ENCODE measurements at regions not wholly inside any gene's neighbourhood (a gene's known extent, or its start where the extent isn't known, plus 50 kb on each side); places are given as distances from the start of the nearest gene placed in this dataset.

GRCh38 chr1:157247005-157247763 lies 109.0 kb upstream of the ETV3 start:
- H3K4me3 ChIP-seq (ENCODE audit: low read length) = no peak overlapping the region
- H3K36me3 ChIP-seq (ENCODE audit: control insufficient read depth, insufficient read depth, low read length) = no peaks in the 10 kb centered on the region
- H3K27ac ChIP-seq (ENCODE audit: low read length) = no peak overlapping the region
- no peaks in the 10 kb centered on the region for H3K27me3 ChIP-seq (ENCODE audit: control insufficient read depth, insufficient read depth, low read length)
- DNase-seq (ENCODE audit: low read depth, low spot score) = no peak
- no peaks in the 10 kb centered on the region for H3K4me1 ChIP-seq (ENCODE audit: control insufficient read depth, insufficient read depth, low read length)
- H3K9me3 ChIP-seq (ENCODE audit: control insufficient read depth, insufficient read depth, low read length) = no peaks in the 10 kb centered on the region
- no CpG with 5 or more reads among the region's 2 CpGs for WGBS (ENCODE audit: insufficient coverage, insufficient read length)

- no peak overlapping the region for H3K27ac ChIP-seq (ENCODE audit: low read length)
- H3K4me3 ChIP-seq (ENCODE audit: low read length) = no peak overlapping the region
- peaks cover 1% of the 10 kb centered on the region for H3K4me1 ChIP-seq (ENCODE audit: control insufficient read depth, insufficient read depth, low read length)
- H3K27me3 ChIP-seq (ENCODE audit: control insufficient read depth, insufficient read depth, low read length) = no peaks in the 10 kb centered on the region
- H3K9me3 ChIP-seq (ENCODE audit: control insufficient read depth, insufficient read depth, low read length) = no peaks in the 10 kb centered on the region
- WGBS (ENCODE audit: insufficient coverage, insufficient read length) = no CpG with 5 or more reads among the region's 2 CpGs
- H3K36me3 ChIP-seq (ENCODE audit: control insufficient read depth, insufficient read depth, low read length) = no peaks in the 10 kb centered on the region
- no peak for DNase-seq (ENCODE audit: low read depth, low spot score)
Observed at GRCh38 chr1:157245823-157246222, 107.6 kb upstream of the ETV3 start.

GRCh38 chr1:157241185-157241538 lies 103.0 kb upstream of the ETV3 start:
- Histone ChIP-seq H3K27ac (ENCODE audit: low read length) (no peak overlapping the region), H3K27me3 (ENCODE audit: control insufficient read depth, insufficient read depth, low read length) (no peaks in the 10 kb centered on the region)
- no CpG with 5 or more reads among the region's 2 CpGs for WGBS (ENCODE audit: insufficient coverage, insufficient read length)

GRCh38 chr1:157240495-157241184 lies 102.4 kb upstream of the ETV3 start:
- H3K27me3 ChIP-seq (ENCODE audit: control insufficient read depth, insufficient read depth, low read length) = no peaks in the 10 kb centered on the region
- DNase-seq (ENCODE audit: low read depth, low spot score) = no peak
- no peaks in the 10 kb centered on the region for H3K9me3 ChIP-seq (ENCODE audit: control insufficient read depth, insufficient read depth, low read length)
- H3K36me3 ChIP-seq (ENCODE audit: control insufficient read depth, insufficient read depth, low read length) = no peaks in the 10 kb centered on the region
- peaks cover 6% of the 10 kb centered on the region for H3K4me1 ChIP-seq (ENCODE audit: control insufficient read depth, insufficient read depth, low read length)
- no peak overlapping the region for H3K27ac ChIP-seq (ENCODE audit: low read length)
- no CpG with 5 or more reads among the region's 7 CpGs for WGBS (ENCODE audit: insufficient coverage, insufficient read length)
- H3K4me3 ChIP-seq (ENCODE audit: low read length) = no peak overlapping the region

More at GRCh38 chr1:157241185-157241538, 103.0 kb upstream of the ETV3 start:
- no peaks in the 10 kb centered on the region for H3K36me3 ChIP-seq (ENCODE audit: control insufficient read depth, insufficient read depth, low read length)
- H3K9me3 ChIP-seq (ENCODE audit: control insufficient read depth, insufficient read depth, low read length) = no peaks in the 10 kb centered on the region
- no peak for DNase-seq (ENCODE audit: low read depth, low spot score)
- H3K4me1 ChIP-seq (ENCODE audit: control insufficient read depth, insufficient read depth, low read length) = peaks cover 6% of the 10 kb centered on the region
- no peak overlapping the region for H3K4me3 ChIP-seq (ENCODE audit: low read length)

- no peaks in the 10 kb centered on the region for H3K9me3 ChIP-seq (ENCODE audit: control insufficient read depth, insufficient read depth, low read length)
- H3K36me3 ChIP-seq (ENCODE audit: control insufficient read depth, insufficient read depth, low read length) = no peaks in the 10 kb centered on the region
- no peak overlapping the region for H3K4me3 ChIP-seq (ENCODE audit: low read length)
- no peaks in the 10 kb centered on the region for H3K27me3 ChIP-seq (ENCODE audit: control insufficient read depth, insufficient read depth, low read length)
- DNase-seq (ENCODE audit: low read depth, low spot score) = no peak
- H3K4me1 ChIP-seq (ENCODE audit: control insufficient read depth, insufficient read depth, low read length) = peaks cover 8% of the 10 kb centered on the region
- no peak overlapping the region for H3K27ac ChIP-seq (ENCODE audit: low read length)
Observed at GRCh38 chr1:157239936-157240335, 101.7 kb upstream of the ETV3 start.

- no peak overlapping the region for H3K4me3 ChIP-seq (ENCODE audit: low read length)
- H3K36me3 ChIP-seq (ENCODE audit: control insufficient read depth, insufficient read depth, low read length) = no peaks in the 10 kb centered on the region
- H3K9me3 ChIP-seq (ENCODE audit: control insufficient read depth, insufficient read depth, low read length) = no peaks in the 10 kb centered on the region
- no peak for DNase-seq (ENCODE audit: low read depth, low spot score)
- no peaks in the 10 kb centered on the region for H3K27me3 ChIP-seq (ENCODE audit: control insufficient read depth, insufficient read depth, low read length)
- no CpG with 5 or more reads among the region's 4 CpGs for WGBS (ENCODE audit: insufficient coverage, insufficient read length)
- peaks cover 8% of the 10 kb centered on the region for H3K4me1 ChIP-seq (ENCODE audit: control insufficient read depth, insufficient read depth, low read length)
- no peak overlapping the region for H3K27ac ChIP-seq (ENCODE audit: low read length)
Observed at GRCh38 chr1:157238585-157238984, 100.4 kb upstream of the ETV3 start.

- H3K4me3 ChIP-seq (ENCODE audit: low read length) = no peak overlapping the region
- H3K4me1 ChIP-seq (ENCODE audit: control insufficient read depth, insufficient read depth, low read length) = peaks cover 8% of the 10 kb centered on the region
- no peak for DNase-seq (ENCODE audit: low read depth, low spot score)
- WGBS (ENCODE audit: insufficient coverage, insufficient read length) = no CpG with 5 or more reads among the region's 3 CpGs
- no peak overlapping the region for H3K27ac ChIP-seq (ENCODE audit: low read length)
- no peaks in the 10 kb centered on the region for H3K9me3 ChIP-seq (ENCODE audit: control insufficient read depth, insufficient read depth, low read length)
- no peaks in the 10 kb centered on the region for H3K36me3 ChIP-seq (ENCODE audit: control insufficient read depth, insufficient read depth, low read length)
- no peaks in the 10 kb centered on the region for H3K27me3 ChIP-seq (ENCODE audit: control insufficient read depth, insufficient read depth, low read length)
Observed at GRCh38 chr1:157237981-157238380, 99.8 kb upstream of the ETV3 start.

GRCh38 chr1:157237522-157237921 lies 99.3 kb upstream of the ETV3 start:
- DNase-seq (ENCODE audit: low read depth, low spot score) = no peak
- H3K27me3 ChIP-seq (ENCODE audit: control insufficient read depth, insufficient read depth, low read length) = no peaks in the 10 kb centered on the region
- no peak overlapping the region for H3K27ac ChIP-seq (ENCODE audit: low read length)
- H3K36me3 ChIP-seq (ENCODE audit: control insufficient read depth, insufficient read depth, low read length) = no peaks in the 10 kb centered on the region
- no CpG with 5 or more reads among the region's 4 CpGs for WGBS (ENCODE audit: insufficient coverage, insufficient read length)
- no peak overlapping the region for H3K4me3 ChIP-seq (ENCODE audit: low read length)
- H3K9me3 ChIP-seq (ENCODE audit: control insufficient read depth, insufficient read depth, low read length) = no peaks in the 10 kb centered on the region
- peaks cover 8% of the 10 kb centered on the region for H3K4me1 ChIP-seq (ENCODE audit: control insufficient read depth, insufficient read depth, low read length)

- Histone ChIP-seq H3K9me3 (ENCODE audit: control insufficient read depth, insufficient read depth, low read length) (no peaks in the 10 kb centered on the region), H3K27me3 (ENCODE audit: control insufficient read depth, insufficient read depth, low read length) (no peaks in the 10 kb centered on the region), H3K27ac (ENCODE audit: low read length) (no peak overlapping the region), H3K4me1 (ENCODE audit: control insufficient read depth, insufficient read depth, low read length) (peaks cover 8% of the 10 kb centered on the region), H3K4me3 (ENCODE audit: low read length) (no peak overlapping the region), H3K36me3 (ENCODE audit: control insufficient read depth, insufficient read depth, low read length) (no peaks in the 10 kb centered on the region)
- DNase-seq (ENCODE audit: low read depth, low spot score) = no peak
- WGBS (ENCODE audit: insufficient coverage, insufficient read length) = no CpG with 5 or more reads among the region's 4 CpGs
Observed at GRCh38 chr1:157236072-157236471, 97.9 kb upstream of the ETV3 start.

GRCh38 chr1:157235307-157235706 lies 97.1 kb upstream of the ETV3 start:
- Histone ChIP-seq H3K4me3 (ENCODE audit: low read length) (no peak overlapping the region), H3K27me3 (ENCODE audit: control insufficient read depth, insufficient read depth, low read length) (no peaks in the 10 kb centered on the region), H3K36me3 (ENCODE audit: control insufficient read depth, insufficient read depth, low read length) (no peaks in the 10 kb centered on the region), H3K4me1 (ENCODE audit: control insufficient read depth, insufficient read depth, low read length) (peaks cover 5% of the 10 kb centered on the region; the same call in 1 of the 2 replicates), H3K9me3 (ENCODE audit: control insufficient read depth, insufficient read depth, low read length) (no peaks in the 10 kb centered on the region), H3K27ac (ENCODE audit: low read length) (no peak overlapping the region)
- DNase-seq (ENCODE audit: low read depth, low spot score) = no peak
- WGBS (ENCODE audit: insufficient coverage, insufficient read length) = no CpG with 5 or more reads among the region's 4 CpGs

All from iPS DF 6.9 (cell line).